Fibroblast of lung (primary cell): ENCODE measurements at regions not wholly inside any gene's neighbourhood (a gene's known extent, or its start where the extent isn't known, plus 50 kb on each side); places are given as distances from the start of the nearest gene placed in this dataset.
A peak's percentile ranks its signal among the peaks of the same experiment; 100 is the strongest.

ENCODE experiments used
- DNase-seq, 2 donors: peaks; one replicate each; pipeline versions ENCODE4 v3.0.0 to v3.0.0-alpha.2; 2010; ENCODE audit warnings: low read depth in 2 of 2
- H2AFZ ChIP-seq: 2 replicates; pipeline ENCODE4 v1.5.1; 2012; ENCODE audit warnings: low read length, control low read depth, inconsistent platforms
- H3K27ac ChIP-seq: 2 replicates; pipeline ENCODE4 v1.5.1; 2011; ENCODE audit warnings: low read length, control low read depth; ENCODE audit not compliant: insufficient read depth
- H3K27me3 ChIP-seq: 2 replicates; pipeline ENCODE4 v1.5.1; 2011; ENCODE audit warnings: mild to moderate bottlenecking, low read length; ENCODE audit not compliant: control insufficient read depth, insufficient read depth
- H3K36me3 ChIP-seq: 2 replicates; pipeline ENCODE4 v1.5.1; 2011; ENCODE audit warnings: low read length; ENCODE audit not compliant: control insufficient read depth, insufficient read depth
- H3K4me1 ChIP-seq: 2 replicates; pipeline ENCODE4 v1.5.1; 2011; ENCODE audit warnings: low read length; ENCODE audit not compliant: control insufficient read depth, insufficient read depth; ENCODE audit errors: extremely low read depth
- H3K4me2 ChIP-seq: 2 replicates; pipeline ENCODE4 v1.5.1; 2011; ENCODE audit warnings: low read length, control low read depth; ENCODE audit not compliant: insufficient read depth; ENCODE audit errors: extremely low read depth
- H3K4me3 ChIP-seq, 4 experiments: fragments of 200-600 bp in 1 of 4; sonication (generic) in 1 of 4; replicated peaks in 1 of 4; 2 replicates each; pipeline ENCODE4 v1.5.1; 2011 to 2016; ENCODE audit warnings: low read length in 4 of 4, low read depth in 3 of 4, mild to moderate bottlenecking in 3 of 4, control low read depth in 2 of 4, inconsistent platforms in 1 of 4, mixed read lengths in 1 of 4; ENCODE audit not compliant: insufficient read depth in 1 of 4; ENCODE audit errors: control extremely low read depth in 1 of 4
- H3K79me2 ChIP-seq: 2 replicates; pipeline ENCODE4 v1.5.1; 2012; ENCODE audit warnings: mild to moderate bottlenecking, low read length, inconsistent platforms; ENCODE audit not compliant: control insufficient read depth, insufficient read depth
- H3K9ac ChIP-seq: 2 replicates; pipeline ENCODE4 v1.5.1; 2011; ENCODE audit warnings: mild to moderate bottlenecking, low read length, control low read depth; ENCODE audit not compliant: insufficient read depth
- H3K9me3 ChIP-seq: 2 replicates; pipeline ENCODE4 v1.5.1; 2012; ENCODE audit warnings: low read depth, low read length; ENCODE audit not compliant: control insufficient read depth, insufficient read depth
- H4K20me1 ChIP-seq: 2 replicates; pipeline ENCODE4 v1.5.1; 2011; ENCODE audit warnings: low read length; ENCODE audit not compliant: control insufficient read depth, insufficient read depth; ENCODE audit errors: extremely low read depth
- EZH2 ChIP-seq: IDR thresholded peaks from 2 replicates; pipeline ENCODE4 v1.5.1; 2012; ENCODE audit warnings: low read length, control low read depth, mild to moderate bottlenecking; ENCODE audit errors: missing control alignments
- TF ChIP-seq, protein P1 (sequence below), 2 donors: IDR thresholded peaks in 1 of 2; conservative IDR thresholded peaks in 1 of 2; 1 replicate in 1 of 2; 2 replicates in 1 of 2; pipeline ENCODE4 v1.5.1; 2011 to 2012; ENCODE audit warnings: low read length in 2 of 2, control low read depth in 1 of 2, inconsistent platforms in 1 of 2, low read depth in 1 of 2, mild to moderate bottlenecking in 1 of 2

DNA sequence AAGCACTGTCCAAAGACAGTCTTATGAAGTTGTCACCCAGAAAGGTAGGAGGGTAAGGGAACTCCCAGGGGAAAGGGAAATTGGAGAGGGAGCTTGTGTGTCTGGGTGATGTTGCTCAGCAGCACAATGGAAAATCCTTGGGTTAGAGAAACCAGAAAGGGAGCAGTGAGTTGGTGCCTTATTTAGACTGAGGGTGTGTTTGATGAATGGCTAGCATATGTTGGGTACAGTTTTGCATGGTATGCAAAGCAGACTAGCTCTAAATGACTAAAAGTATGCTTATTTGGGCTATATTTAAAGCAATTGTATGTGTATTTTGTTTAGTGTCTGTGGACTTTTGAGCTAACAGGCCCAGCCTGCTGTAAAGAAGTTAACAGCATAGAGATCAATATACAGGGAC is 2884.6 kb upstream of the PCDH20 start:
- Histone ChIP-seq H3K27me3 (no peaks in the 10 kb centered on the region), H2AFZ (no peak overlapping the region), H3K9me3 (no peaks in the 10 kb centered on the region), H3K36me3 (no peaks in the 10 kb centered on the region), H3K79me2 (no peaks in the 10 kb centered on the region), H3K27ac (no peak overlapping the region), H3K4me1 (no peaks in the 10 kb centered on the region), H3K9ac (no peak overlapping the region), H3K4me2 (no peak overlapping the region), H4K20me1 (no peaks in the 10 kb centered on the region), H3K4me3 (no peak overlapping the region)
- no peak for DNase-seq
- TF ChIP-seq, protein P1, sequence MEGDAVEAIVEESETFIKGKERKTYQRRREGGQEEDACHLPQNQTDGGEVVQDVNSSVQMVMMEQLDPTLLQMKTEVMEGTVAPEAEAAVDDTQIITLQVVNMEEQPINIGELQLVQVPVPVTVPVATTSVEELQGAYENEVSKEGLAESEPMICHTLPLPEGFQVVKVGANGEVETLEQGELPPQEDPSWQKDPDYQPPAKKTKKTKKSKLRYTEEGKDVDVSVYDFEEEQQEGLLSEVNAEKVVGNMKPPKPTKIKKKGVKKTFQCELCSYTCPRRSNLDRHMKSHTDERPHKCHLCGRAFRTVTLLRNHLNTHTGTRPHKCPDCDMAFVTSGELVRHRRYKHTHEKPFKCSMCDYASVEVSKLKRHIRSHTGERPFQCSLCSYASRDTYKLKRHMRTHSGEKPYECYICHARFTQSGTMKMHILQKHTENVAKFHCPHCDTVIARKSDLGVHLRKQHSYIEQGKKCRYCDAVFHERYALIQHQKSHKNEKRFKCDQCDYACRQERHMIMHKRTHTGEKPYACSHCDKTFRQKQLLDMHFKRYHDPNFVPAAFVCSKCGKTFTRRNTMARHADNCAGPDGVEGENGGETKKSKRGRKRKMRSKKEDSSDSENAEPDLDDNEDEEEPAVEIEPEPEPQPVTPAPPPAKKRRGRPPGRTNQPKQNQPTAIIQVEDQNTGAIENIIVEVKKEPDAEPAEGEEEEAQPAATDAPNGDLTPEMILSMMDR (conservative IDR thresholded peaks at IDR 0.05 in 1 of 2, IDR thresholded peaks at IDR 0.05 in 1 of 2; ENCODE audit: low read depth in 1 of 2, low read length in 2 of 2): no peak
- no peak for TF ChIP-seq EZH2

DNA sequence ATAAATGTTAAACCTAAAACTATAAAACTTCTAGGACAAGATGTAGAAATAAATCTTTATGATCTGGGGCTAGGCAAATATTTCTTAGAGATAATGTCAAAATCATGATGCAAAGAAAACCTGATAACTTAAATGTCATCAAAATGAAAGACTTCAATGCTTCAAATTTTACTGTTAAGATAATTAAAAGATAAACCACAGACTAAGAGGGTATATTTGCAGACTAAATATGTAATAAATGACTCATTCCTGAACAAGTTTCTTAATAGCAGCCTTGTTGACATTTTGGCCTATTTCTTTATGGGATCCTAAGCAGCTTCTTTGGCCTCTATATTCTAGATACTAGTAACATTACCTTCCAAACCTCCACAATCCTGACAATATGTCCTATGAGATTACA is 2878.3 kb upstream of the PCDH20 start:
- Histone ChIP-seq H2AFZ (no peak overlapping the region), H4K20me1 (no peaks in the 10 kb centered on the region), H3K27me3 (no peaks in the 10 kb centered on the region), H3K9me3 (no peaks in the 10 kb centered on the region), H3K27ac (no peak overlapping the region), H3K4me3 (no peak overlapping the region), H3K4me2 (no peak overlapping the region), H3K4me1 (no peaks in the 10 kb centered on the region), H3K36me3 (no peaks in the 10 kb centered on the region), H3K79me2 (no peaks in the 10 kb centered on the region), H3K9ac (no peak overlapping the region)
- peak; percentile 6 to 41 for DNase-seq
- TF ChIP-seq, protein P1 (conservative IDR thresholded peaks at IDR 0.05 in 1 of 2, IDR thresholded peaks at IDR 0.05 in 1 of 2; ENCODE audit: low read depth in 1 of 2, low read length in 2 of 2): no peak
- no peak for TF ChIP-seq EZH2

DNA sequence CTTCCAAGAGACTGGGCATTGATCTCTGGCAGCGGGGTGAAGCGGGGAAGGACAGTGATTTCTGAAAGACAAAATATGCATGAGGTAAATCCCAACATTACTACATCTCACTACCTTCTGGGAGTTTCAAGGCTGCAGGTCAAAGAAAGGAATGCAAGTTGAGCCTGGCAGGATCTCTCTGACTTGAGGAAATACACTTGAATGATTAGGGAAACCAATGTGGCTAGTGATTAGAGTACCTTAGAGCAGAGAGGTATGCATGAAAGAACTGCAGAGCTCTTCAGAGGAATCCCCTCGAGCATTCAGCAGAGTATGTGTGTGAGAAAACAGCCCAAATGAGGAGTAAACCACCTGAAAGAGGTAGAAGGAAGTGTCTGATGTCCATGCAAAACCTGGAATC is 2874.1 kb upstream of the PCDH20 start:
- Histone ChIP-seq H4K20me1 (no peaks in the 10 kb centered on the region), H3K27ac (no peak overlapping the region), H3K4me2 (no peak overlapping the region), H3K9me3 (no peaks in the 10 kb centered on the region), H3K4me1 (no peaks in the 10 kb centered on the region), H2AFZ (no peak overlapping the region), H3K79me2 (no peaks in the 10 kb centered on the region), H3K9ac (no peak overlapping the region), H3K4me3 (no peak overlapping the region), H3K36me3 (no peaks in the 10 kb centered on the region), H3K27me3 (no peaks in the 10 kb centered on the region)
- no peak for TF ChIP-seq EZH2
- TF ChIP-seq, protein P1 (conservative IDR thresholded peaks at IDR 0.05 in 1 of 2, IDR thresholded peaks at IDR 0.05 in 1 of 2; ENCODE audit: low read depth in 1 of 2, low read length in 2 of 2): no peak
- DNase-seq: no peak
